NOMO-1 treated with dmso at 0.1 percent for 144 hours (cell line): ENCODE measurements at regions not wholly inside any gene's neighbourhood (a gene's known extent, or its start where the extent isn't known, plus 50 kb on each side); places are given as distances from the start of the nearest gene placed in this dataset.
"Not testable (repeated sequence)": the region's sequence is repeated elsewhere in the genome, so short reads cannot be mapped to it uniquely, and the experiment has no call there.

Experiments used
- DNase-seq: peaks from one replicate; lab custom pipeline; 2025; ENCODE audit not compliant: unreplicated experiment; lab: John Stamatoyannopoulos, UW

DNA sequence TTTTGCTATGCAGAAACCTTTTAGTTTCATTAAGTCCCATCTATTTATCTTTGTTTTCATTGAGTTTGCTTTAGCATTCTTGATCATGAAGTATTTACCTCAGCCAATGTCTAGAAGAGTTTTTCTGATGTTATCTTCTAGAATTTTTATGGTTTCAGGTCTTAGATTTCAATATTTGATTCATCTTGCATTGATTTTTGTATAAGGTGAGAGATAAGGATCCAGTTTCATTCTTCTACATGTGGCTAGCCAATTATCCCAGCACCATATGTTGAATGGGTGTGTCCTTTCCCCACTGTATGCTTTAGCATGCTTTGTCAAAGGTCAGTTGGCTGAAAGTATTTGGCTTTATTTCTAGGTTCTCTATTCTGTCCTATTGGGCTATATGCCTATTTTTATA, 395.2 kb downstream of the HGF start:
- DNase-seq = not testable (repeated sequence)

DNA sequence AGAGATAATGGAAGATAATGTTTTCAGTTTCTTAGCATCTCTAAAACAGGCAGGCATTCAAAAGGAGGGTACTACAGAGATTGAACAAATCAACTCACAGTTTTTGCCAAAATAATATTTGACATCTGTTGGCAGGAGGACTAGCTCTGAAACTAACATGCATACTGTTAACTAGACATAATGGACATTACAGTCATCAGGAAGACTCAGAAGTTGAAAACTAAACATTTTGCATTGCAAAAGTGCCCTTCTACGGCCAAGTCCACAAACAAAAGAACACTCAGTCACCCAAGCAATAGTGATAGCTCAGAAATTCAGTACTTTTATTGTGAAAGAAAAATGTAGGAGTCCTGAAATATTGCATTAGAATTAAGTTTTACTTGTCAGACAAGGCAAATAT, 399.0 kb downstream of the HGF start:
- DNase-seq = no peak

DNA sequence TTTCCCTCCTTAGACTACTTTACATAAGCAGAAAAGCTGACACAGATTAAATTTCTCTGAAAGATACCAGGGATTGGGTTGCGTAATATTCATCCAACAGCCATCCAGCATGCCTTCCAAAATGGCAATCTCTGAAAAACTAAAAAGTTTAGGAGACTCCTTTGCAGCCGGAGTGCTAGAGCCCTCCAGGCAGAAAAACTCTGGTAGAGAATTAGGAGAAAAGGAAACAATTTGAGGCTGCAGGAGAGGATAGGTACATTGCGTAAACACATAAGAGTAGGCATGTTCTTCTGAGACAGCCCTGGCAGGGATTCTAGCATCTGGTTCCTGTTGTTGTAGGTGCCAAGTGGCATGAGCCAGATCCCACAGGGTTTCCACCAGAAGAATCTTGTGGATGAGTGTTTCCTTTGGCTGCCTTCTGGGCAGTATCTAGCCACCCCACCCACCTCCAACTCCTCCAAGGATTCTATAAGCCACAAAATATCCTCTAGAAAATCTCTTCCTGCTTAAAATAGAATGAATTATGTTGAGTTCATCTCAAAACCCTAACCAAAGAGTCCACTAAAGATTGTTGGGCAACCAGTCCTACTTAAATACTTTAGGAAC, 402.4 kb downstream of the HGF start:
- DNase-seq = no peak

DNA sequence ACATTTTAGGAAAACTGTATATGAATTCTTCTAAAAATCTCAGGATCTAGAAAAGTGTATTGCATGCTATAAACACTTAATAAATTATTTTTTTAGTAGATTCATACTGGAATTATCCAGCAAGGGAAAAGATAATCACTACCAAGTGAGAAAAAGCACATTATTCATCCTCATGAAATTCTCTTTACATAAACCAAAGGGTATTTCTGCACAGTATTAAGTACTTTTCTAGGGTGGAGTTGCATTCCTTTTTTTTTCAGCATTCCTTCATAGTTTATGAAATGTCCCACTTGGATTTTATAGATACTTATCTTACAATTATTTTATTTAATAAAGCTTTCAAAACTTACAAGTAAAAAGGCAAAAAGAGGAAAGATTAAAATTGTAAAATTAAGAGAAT, 403.3 kb downstream of the HGF start:
- no peak for DNase-seq

DNA sequence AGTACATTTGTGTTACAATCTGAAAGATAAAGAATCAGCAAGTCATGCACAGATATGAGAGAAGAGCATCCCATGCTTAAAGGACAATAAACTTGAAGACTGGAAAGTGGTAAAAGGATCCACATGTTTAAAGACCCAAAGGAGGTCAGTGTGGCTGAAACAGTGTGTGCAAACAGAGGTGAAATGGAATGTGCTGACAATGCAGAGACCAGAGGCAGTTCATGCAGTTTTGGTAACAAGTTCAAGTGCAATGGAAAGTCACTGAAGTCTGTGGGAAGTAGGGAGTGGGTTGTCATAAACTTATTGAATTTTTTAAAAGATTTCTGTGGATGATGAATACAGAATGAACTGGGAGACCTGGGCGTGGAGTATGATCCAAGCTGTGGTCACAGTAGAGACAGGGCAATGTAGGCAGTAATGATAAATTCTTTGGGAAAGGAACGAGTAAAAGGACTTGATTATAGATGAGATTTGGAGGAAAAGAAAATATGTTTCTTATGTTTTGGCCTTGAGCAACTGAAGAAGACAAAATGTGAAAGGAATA, 408.0 kb downstream of the HGF start:
- DNase-seq = no peak

GRCh38 chr7:81355911-81356310, 413.9 kb downstream of the HGF start:
- DNase-seq = no peak

- no peak for DNase-seq
These were observed 420.8 kb downstream of the HGF start for GRCh38 chr7:81349044-81349443.

DNA sequence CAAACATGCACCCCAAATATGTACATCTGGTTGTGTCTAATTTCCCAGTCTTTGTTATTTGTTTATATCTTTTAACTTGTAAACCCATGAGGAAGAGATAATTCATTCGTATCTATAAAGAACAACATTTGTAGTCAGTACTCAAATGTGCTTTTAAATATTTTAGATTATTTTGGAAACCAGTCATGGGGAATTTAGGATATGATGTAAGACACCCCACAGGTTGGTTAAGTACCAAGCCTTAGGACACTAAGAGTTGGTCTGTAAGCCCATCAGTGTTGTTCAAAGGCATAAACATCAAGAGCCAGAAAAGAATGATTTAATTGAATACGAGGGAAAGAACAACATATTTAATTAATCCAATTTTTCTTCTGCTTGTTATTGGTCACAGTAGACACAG, 421.1 kb upstream of the SEMA3C start:
- no peak for DNase-seq

- no peak for DNase-seq
These were observed 414.7 kb upstream of the SEMA3C start for GRCh38 chr7:81333536-81333935.

DNA sequence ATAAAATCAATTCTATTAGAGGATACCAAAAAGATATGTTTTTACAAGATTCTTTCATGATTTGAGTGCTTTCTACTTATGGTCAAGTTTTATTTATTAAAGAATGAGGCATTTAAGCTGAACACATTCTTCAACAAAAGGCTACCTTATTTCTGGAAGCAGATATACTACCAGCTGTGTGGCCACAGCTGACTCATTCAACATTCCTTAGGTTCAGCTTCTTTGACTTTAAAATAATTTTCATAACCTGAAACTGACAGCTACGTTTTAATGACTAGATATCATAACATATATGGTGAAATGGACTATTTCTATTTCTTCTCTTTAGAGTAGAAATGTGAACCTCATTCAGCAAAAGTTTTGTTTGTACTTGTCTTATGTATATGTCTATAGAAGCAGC, 414.2 kb upstream of the SEMA3C start:
- DNase-seq = no peak

GRCh38 chr7:81331061-81332018, 412.5 kb upstream of the SEMA3C start:
- DNase-seq = no peak

- DNase-seq = no peak
These were observed 411.3 kb upstream of the SEMA3C start for GRCh38 chr7:81330108-81330507.

GRCh38 chr7:81327468-81328266, 408.8 kb upstream of the SEMA3C start:
- DNase-seq = no peak

DNA sequence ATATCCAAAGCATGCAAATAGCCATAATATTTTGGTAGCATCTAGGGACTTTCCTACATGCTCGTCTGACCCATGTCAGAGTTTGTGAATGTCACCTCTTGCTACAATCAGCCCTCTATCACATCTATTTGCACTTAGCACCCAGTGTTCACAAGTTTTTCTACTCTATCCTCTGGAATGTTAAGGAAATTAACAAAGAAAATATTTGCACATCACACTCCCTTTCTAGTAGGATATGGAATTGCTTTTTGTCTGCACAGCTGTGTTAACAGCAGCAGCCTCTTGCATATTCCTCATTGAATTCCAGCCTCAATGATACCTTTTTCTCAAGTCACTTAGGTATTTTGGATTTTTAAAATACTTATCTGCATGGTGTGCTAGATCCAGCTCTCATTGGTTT, 403.1 kb upstream of the SEMA3C start:
- DNase-seq = no peak

DNA sequence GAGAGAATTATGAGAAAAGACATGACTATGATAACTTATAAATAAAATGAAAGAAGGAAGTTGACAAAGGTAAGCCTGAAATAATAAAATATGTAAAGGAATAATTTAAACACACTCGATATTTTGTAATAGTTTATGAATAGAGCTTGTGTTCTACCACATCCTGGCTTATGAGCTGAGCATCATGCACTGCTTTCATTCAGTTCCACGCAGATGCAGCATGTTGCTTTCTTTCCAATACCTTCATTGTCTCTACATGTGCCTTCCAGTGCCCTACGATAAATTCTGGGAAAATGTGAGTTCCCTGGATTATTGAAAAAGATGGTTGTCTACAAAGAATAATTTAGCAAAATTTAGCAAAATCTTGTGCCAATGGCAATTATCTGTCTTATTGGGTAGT, 398.9 kb upstream of the SEMA3C start:
- no peak for DNase-seq

DNA sequence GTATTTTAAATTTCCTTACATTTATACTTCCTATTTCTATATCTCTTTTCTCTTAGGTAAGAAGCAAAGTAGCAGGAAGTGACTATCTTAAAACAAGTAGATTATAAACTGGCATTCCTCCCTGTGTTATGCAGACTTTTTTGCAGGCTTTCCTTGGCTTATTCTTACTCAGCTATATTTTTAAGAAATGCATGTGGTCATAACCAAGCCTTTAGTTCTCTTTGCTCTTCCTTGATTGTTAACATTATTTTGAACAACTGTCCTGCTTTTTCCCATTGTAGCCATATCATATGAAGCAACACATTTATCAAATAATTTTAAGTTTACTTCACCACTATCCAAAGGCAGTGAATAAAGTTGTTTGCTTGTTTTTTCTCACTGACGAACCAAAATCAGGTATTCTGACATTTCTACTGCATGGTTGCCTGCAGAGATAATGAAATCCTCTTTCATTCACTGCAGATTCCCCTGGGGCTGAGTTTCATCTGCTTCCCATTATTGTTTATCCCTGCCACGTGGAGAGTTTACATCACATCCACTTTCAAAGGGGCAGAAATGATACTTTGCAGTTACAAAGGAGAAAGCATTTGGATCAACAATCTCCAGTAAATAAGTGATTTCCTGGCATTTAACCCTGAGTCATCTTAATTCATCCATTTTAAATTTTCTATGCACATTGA, 389.9 kb upstream of the SEMA3C start:
- no peak for DNase-seq

DNA sequence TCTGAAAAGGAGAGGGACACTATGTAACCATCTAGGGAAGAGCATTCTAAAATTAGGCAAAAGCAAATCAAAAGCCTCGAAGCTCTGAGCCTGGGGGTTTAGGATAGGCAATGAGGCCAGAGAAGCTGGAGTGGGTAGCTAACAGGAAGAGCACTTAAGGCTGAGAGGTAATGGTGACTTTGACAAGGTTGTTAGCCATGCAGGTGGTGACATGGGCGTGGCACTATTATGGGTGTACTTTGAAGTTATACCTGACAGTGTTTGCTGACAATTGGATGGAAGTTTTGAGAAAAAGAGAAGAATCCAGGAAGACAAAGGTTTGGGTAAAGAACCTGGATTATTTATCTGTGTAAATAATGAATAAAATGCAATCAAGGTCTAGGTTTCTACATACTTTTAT, 383.0 kb upstream of the SEMA3C start:
- no peak for DNase-seq

DNA sequence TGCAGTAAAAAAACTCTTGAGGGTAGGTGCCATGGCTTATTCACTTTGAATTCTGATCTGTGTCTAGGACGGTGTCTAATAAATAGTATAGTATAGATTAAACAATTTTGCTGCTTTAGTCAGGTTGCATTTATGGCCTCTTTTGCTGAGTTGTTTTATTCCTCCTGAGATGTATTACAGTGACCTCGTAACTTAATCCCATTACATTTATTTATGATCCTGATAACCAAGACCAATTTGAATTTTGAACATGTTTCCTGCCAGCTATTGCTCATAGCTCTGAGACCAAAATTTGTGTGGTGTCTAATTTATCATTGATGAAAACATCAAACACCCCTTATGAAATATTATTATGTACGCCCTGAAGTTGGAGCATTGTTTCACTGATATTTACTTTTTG, 381.9 kb upstream of the SEMA3C start:
- DNase-seq = no peak

- DNase-seq = no peak
These were observed 380.9 kb upstream of the SEMA3C start for GRCh38 chr7:81299711-81300110.

GRCh38 chr7:81298951-81299666, 380.3 kb upstream of the SEMA3C start:
- peak; percentile 89 for DNase-seq
